Neural crest cell (in vitro differentiated cells): ENCODE measurements at regions not wholly inside any gene's neighbourhood (a gene's known extent, or its start where the extent isn't known, plus 50 kb on each side); places are given as distances from the start of the nearest gene placed in this dataset.

Experiments
- DNase-seq: peaks from one replicate; pipeline ENCODE4 v3.0.0; 2021; ENCODE audit warnings: low read depth, mixed read lengths, low spot score
- H3K27ac Mint-ChIP-seq: one replicate; pipeline ENCODE4 v1.8.0; 2021; ENCODE audit warnings: mild to moderate bottlenecking, mixed read lengths; ENCODE audit not compliant: unreplicated experiment
- H3K27me3 Mint-ChIP-seq: 2 replicates; pipeline ENCODE4 v1.8.0; 2021; ENCODE audit warnings: low read depth, mild to moderate bottlenecking, mixed read lengths
- H3K36me3 Mint-ChIP-seq: 2 replicates; pipeline ENCODE4 v1.8.0; 2021; ENCODE audit warnings: low read depth, mild to moderate bottlenecking, mixed read lengths
- H3K4me1 Mint-ChIP-seq: 2 replicates; pipeline ENCODE4 v1.8.0; 2021; ENCODE audit warnings: mixed read lengths
- H3K4me3 Mint-ChIP-seq: one replicate; pipeline ENCODE4 v1.8.0; 2021; ENCODE audit warnings: mild to moderate bottlenecking, mixed read lengths
- H3K9me3 Mint-ChIP-seq: 2 replicates; pipeline ENCODE4 v1.8.0; 2021; ENCODE audit warnings: mixed read lengths
- TF ChIP-seq, protein P1 (sequence below): fragments of 200-600 bp; sonication (generic); conservative IDR thresholded peaks from 2 replicates; pipeline ENCODE4 v1.5.0; 2021; ENCODE audit warnings: antibody characterized with exemption, mild to moderate bottlenecking

DNA sequence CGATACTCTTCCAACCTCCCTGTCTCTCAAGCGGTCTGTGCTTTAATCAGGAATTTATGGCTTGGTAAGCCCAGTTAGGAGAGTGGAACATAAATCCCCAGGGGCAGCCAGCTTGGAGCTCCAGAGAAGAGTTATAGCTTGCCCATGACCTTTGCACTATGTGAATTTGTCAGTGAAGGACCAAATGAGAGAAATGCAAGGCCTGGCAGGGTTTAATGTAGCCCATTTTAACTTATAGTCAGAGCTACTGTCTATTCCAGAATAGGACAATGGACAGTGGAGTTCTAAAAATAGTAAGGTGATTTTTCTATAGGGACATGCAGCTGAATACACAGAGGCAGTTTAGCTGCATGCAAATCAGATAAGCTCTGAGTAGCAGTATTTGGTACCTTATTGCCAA, 142.6 kb upstream of the CAV2 start:
- Mint-ChIP-seq H3K27me3 (no peaks in the 10 kb centered on the region), H3K27ac (peak overlapping the region; percentile 75), H3K9me3 (peaks cover 2% of the 10 kb centered on the region), H3K4me3 (no peak overlapping the region), H3K4me1 (peaks cover 41% of the 10 kb centered on the region), H3K36me3 (no peaks in the 10 kb centered on the region)
- DNase-seq: no peak
- TF ChIP-seq, protein P1, sequence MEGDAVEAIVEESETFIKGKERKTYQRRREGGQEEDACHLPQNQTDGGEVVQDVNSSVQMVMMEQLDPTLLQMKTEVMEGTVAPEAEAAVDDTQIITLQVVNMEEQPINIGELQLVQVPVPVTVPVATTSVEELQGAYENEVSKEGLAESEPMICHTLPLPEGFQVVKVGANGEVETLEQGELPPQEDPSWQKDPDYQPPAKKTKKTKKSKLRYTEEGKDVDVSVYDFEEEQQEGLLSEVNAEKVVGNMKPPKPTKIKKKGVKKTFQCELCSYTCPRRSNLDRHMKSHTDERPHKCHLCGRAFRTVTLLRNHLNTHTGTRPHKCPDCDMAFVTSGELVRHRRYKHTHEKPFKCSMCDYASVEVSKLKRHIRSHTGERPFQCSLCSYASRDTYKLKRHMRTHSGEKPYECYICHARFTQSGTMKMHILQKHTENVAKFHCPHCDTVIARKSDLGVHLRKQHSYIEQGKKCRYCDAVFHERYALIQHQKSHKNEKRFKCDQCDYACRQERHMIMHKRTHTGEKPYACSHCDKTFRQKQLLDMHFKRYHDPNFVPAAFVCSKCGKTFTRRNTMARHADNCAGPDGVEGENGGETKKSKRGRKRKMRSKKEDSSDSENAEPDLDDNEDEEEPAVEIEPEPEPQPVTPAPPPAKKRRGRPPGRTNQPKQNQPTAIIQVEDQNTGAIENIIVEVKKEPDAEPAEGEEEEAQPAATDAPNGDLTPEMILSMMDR: no peak

- Mint-ChIP-seq H3K36me3 (no peaks in the 10 kb centered on the region), H3K4me3 (no peak overlapping the region), H3K4me1 (peaks cover 41% of the 10 kb centered on the region), H3K9me3 (peaks cover 2% of the 10 kb centered on the region), H3K27ac (peak overlapping the region; percentile 48), H3K27me3 (no peaks in the 10 kb centered on the region)
- TF ChIP-seq, protein P1: no peak
- DNase-seq: no peak
Observed at GRCh38 chr7:116357781-116358670, 141.5 kb upstream of the CAV2 start.

DNA sequence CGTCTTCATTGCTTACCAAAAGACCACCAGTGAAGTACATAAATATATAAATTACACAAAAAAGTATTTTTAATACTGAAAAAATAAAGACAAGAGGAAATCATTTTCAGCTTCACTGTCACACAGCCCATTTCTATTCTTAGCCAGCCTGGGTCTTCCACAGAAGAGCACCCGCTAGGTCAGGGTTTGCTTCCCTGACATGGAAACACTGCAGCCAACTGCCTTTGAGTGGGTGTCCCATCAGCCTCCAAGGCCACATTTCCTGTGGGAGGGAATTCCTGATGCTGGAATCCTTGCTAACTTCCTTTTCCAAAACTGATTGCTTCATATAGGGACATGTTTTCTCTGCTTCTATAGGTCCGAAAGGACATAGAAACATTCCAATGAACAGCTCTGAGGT, 137.8 kb upstream of the CAV2 start:
- Mint-ChIP-seq H3K4me3 (no peak overlapping the region), H3K4me1 (peaks cover 15% of the 10 kb centered on the region), H3K27me3 (no peaks in the 10 kb centered on the region), H3K27ac (no peak overlapping the region), H3K9me3 (peaks cover 2% of the 10 kb centered on the region), H3K36me3 (no peaks in the 10 kb centered on the region)
- TF ChIP-seq, protein P1: no peak
- no peak for DNase-seq

- no peaks in the 10 kb centered on the region for H3K36me3 Mint-ChIP-seq
Observed at GRCh38 chr7:116363637-116364432, 135.7 kb upstream of the CAV2 start.

GRCh38 chr7:116364469-116364868, 135.1 kb upstream of the CAV2 start:
- Mint-ChIP-seq H3K36me3 (no peaks in the 10 kb centered on the region), H3K27ac (no peak overlapping the region), H3K4me3 (no peak overlapping the region), H3K4me1 (no peaks in the 10 kb centered on the region), H3K9me3 (peaks cover 2% of the 10 kb centered on the region), H3K27me3 (no peaks in the 10 kb centered on the region)
- DNase-seq: no peak
- TF ChIP-seq, protein P1: no peak

More at GRCh38 chr7:116363637-116364432, 135.7 kb upstream of the CAV2 start:
- TF ChIP-seq, protein P1: no peak
- Mint-ChIP-seq H3K4me3 (no peak overlapping the region), H3K27ac (no peak overlapping the region), H3K27me3 (no peaks in the 10 kb centered on the region), H3K9me3 (peaks cover 2% of the 10 kb centered on the region), H3K4me1 (no peaks in the 10 kb centered on the region)
- DNase-seq: no peak
